ENCODE measurements at regions not wholly inside any gene's neighbourhood (a gene's known extent, or its start where the extent isn't known, plus 50 kb on each side); places are given as distances from the start of the nearest gene placed in this dataset.
A peak's percentile ranks its signal among the peaks of the same experiment; 100 is the strongest.

GRCh38 chr1:99163671-99164070 lies 100.6 kb upstream of the PLPPR4 start:
- no peak for DNase-seq (ENCODE audit: low read depth in 2 of 2)

- DNase-seq (ENCODE audit: low read depth in 2 of 2): peak in 1 of 2 donors; percentile 21
Measured at GRCh38 chr1:99170516-99170915, 93.8 kb upstream of the PLPPR4 start.

GRCh38 chr1:99171184-99171813 lies 93.0 kb upstream of the PLPPR4 start:
- no peak for DNase-seq (ENCODE audit: low read depth in 2 of 2)

GRCh38 chr1:99173282-99173681 lies 91.0 kb upstream of the PLPPR4 start:
- no peak for DNase-seq (ENCODE audit: low read depth in 2 of 2)

GRCh38 chr1:99173900-99174299 lies 90.4 kb upstream of the PLPPR4 start:
- DNase-seq (ENCODE audit: low read depth in 2 of 2): no peak

- no peak for DNase-seq (ENCODE audit: low read depth in 2 of 2)
Measured at GRCh38 chr1:99176753-99177152, 87.5 kb upstream of the PLPPR4 start.

- DNase-seq (ENCODE audit: low read depth in 2 of 2): no peak
Measured at GRCh38 chr1:99177465-99177864, 86.8 kb upstream of the PLPPR4 start.

- DNase-seq (ENCODE audit: low read depth in 2 of 2): peak; percentile 83 to 87
Measured at GRCh38 chr1:99180343-99180808, 83.9 kb upstream of the PLPPR4 start.

GRCh38 chr1:99180915-99181314 lies 83.4 kb upstream of the PLPPR4 start:
- no peak for DNase-seq (ENCODE audit: low read depth in 2 of 2)

GRCh38 chr1:99181892-99182291 lies 82.4 kb upstream of the PLPPR4 start:
- DNase-seq (ENCODE audit: low read depth in 2 of 2): no peak

- DNase-seq (ENCODE audit: low read depth in 2 of 2): no peak
Measured at GRCh38 chr1:99185196-99185595, 79.1 kb upstream of the PLPPR4 start.

GRCh38 chr1:99193431-99193830 lies 70.9 kb upstream of the PLPPR4 start:
- DNase-seq (ENCODE audit: low read depth in 2 of 2): no peak

GRCh38 chr1:99198393-99198792 lies 65.9 kb upstream of the PLPPR4 start:
- DNase-seq (ENCODE audit: low read depth in 2 of 2): no peak

- DNase-seq (ENCODE audit: low read depth in 2 of 2): no peak
Measured at GRCh38 chr1:99207216-99207615, 57.1 kb upstream of the PLPPR4 start.

Data from lung microvascular endothelial cell (primary cell).